Calu3 (cell line): ENCODE measurements at regions not wholly inside any gene's neighbourhood (a gene's known extent, or its start where the extent isn't known, plus 50 kb on each side); places are given as distances from the start of the nearest gene placed in this dataset.

Experiments used
- BruUV-seq: library from RNA; stranded (reverse); fragments of 400-500 nt; replicated peaks from 2 replicates; lab custom pipeline; 2021; lab: Mats Ljungman, UMichigan
- CTCF ChIA-PET: fragments of 300-600 bp; sonication (Branson Sonifier 250); formaldehyde crosslinking; loops from one replicate; lab custom pipeline; 2022; ENCODE audit warnings: antibody characterized with exemption; lab: Charles Lee
- DNase-seq: peaks from one replicate; pipeline ENCODE4 v3.0.0; 2022
- H3K27ac Mint-ChIP-seq: one replicate; pipeline ENCODE4 v1.8.0; 2022; ENCODE audit warnings: mixed read lengths; ENCODE audit not compliant: unreplicated experiment
- H3K27me3 Mint-ChIP-seq: one replicate; pipeline ENCODE4 v1.8.0; 2022; ENCODE audit warnings: mixed read lengths; ENCODE audit not compliant: unreplicated experiment
- H3K36me3 Mint-ChIP-seq: one replicate; pipeline ENCODE4 v1.8.0; 2022; ENCODE audit warnings: mild to moderate bottlenecking, moderate library complexity, mixed read lengths; ENCODE audit not compliant: insufficient read depth, unreplicated experiment
- H3K4me1 Mint-ChIP-seq: one replicate; pipeline ENCODE4 v1.8.0; 2022; ENCODE audit warnings: mild to moderate bottlenecking, low read depth, mixed read lengths; ENCODE audit not compliant: unreplicated experiment
- H3K4me3 Mint-ChIP-seq: one replicate; pipeline ENCODE4 v1.8.0; 2022; ENCODE audit warnings: mild to moderate bottlenecking, low read depth, moderate library complexity, mixed read lengths; ENCODE audit not compliant: unreplicated experiment
- H3K9me3 Mint-ChIP-seq: one replicate; pipeline ENCODE4 v1.8.0; 2022; ENCODE audit warnings: low read depth, mixed read lengths; ENCODE audit not compliant: unreplicated experiment
- intact Hi-C: fragments of 100-400 bp; cut with micrococcal nuclease; formaldehyde crosslinking; loops from one replicate; pipeline ENCODE4 v1.10.0; 2022; ENCODE audit not compliant: unreplicated experiment
- TF ChIP-seq, protein P1 (sequence below): fragments of 200-600 bp; IDR thresholded peaks from one replicate; pipeline ENCODE4 v1.8.0; 2022; ENCODE audit warnings: antibody characterized with exemption; ENCODE audit not compliant: unreplicated experiment

DNA sequence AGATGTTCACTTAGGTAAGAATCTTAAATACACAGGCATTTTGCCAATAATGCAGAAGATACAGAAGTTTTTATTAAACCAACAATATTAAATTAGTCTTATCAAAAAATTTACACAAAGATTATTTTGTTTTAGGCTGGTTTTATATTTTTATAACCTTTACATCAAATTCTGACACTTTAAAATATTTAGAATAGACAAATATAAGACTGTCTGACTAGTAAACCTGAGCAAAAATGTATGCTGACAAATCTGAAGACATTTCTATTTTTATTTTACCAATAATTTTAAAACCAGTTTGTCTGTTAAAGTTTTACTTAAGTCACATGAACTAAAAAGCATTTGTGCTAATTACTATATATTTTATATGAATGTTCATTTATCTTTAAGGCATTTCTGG is 72.1 kb upstream of the ZNF236 start:
- intact Hi-C loops, result no loop called here
- BruUV-seq, result no TSS peak
- CTCF ChIA-PET, result no interaction called here
- TF ChIP-seq, protein P1, sequence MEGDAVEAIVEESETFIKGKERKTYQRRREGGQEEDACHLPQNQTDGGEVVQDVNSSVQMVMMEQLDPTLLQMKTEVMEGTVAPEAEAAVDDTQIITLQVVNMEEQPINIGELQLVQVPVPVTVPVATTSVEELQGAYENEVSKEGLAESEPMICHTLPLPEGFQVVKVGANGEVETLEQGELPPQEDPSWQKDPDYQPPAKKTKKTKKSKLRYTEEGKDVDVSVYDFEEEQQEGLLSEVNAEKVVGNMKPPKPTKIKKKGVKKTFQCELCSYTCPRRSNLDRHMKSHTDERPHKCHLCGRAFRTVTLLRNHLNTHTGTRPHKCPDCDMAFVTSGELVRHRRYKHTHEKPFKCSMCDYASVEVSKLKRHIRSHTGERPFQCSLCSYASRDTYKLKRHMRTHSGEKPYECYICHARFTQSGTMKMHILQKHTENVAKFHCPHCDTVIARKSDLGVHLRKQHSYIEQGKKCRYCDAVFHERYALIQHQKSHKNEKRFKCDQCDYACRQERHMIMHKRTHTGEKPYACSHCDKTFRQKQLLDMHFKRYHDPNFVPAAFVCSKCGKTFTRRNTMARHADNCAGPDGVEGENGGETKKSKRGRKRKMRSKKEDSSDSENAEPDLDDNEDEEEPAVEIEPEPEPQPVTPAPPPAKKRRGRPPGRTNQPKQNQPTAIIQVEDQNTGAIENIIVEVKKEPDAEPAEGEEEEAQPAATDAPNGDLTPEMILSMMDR, result no peak
- no peaks in the 10 kb centered on the region for H3K4me1 Mint-ChIP-seq
- no peaks in the 10 kb centered on the region for H3K36me3 Mint-ChIP-seq
- no peak overlapping the region for H3K27ac Mint-ChIP-seq
- DNase-seq, result no peak
- H3K9me3 Mint-ChIP-seq, result peaks cover 3% of the 10 kb centered on the region
- H3K4me3 Mint-ChIP-seq, result no peak overlapping the region
- H3K27me3 Mint-ChIP-seq, result no peaks in the 10 kb centered on the region

DNA sequence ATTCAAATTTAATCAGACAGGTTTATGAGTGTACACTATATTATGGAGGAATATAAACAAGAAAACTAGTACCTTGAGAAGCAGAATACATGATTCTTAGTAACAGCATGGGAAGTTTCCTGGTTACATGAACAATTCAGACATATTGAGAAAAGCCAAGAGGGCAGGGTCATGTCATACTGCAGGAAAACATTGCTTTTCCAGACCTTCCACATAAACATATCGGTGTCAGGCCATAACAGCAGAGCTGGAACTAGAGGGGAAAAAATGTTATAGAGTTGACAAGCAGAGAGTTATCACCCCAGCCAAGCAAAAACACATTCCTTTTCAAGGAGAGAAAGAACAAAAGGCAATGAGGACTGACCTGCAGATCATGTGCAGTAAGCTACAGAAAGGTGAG is 74.7 kb upstream of the ZNF236 start:
- Mint-ChIP-seq H3K27me3 (no peaks in the 10 kb centered on the region), H3K27ac (no peak overlapping the region), H3K36me3 (no peaks in the 10 kb centered on the region), H3K4me1 (no peaks in the 10 kb centered on the region), H3K4me3 (no peak overlapping the region), H3K9me3 (peaks cover 3% of the 10 kb centered on the region)
- TF ChIP-seq, protein P1, result no peak
- DNase-seq, result no peak
- CTCF ChIA-PET, result no interaction called here
- no TSS peak for BruUV-seq
- intact Hi-C loops, result no loop called here

DNA sequence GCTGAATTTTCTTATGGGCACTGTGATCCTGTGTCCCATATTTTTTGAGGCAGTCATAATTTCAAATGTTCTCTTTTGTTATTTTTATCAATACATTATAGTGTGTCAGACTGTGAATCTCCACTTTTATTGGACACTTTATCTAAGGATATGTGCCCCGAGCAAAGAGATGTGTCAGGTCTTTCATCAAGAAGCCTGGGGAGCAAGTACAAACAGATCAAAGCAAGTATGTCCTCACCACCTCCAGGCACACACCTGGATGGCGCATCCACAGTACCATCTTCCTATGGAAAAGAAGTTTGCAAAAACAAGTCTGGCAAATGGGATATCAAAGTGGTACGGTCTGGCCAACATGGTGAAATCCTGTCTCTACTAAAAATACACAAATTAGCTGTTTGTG is 81.0 kb upstream of the ZNF236 start:
- no peak for DNase-seq
- BruUV-seq, result no TSS peak
- Mint-ChIP-seq H3K4me3 (no peak overlapping the region), H3K9me3 (peaks cover 4% of the 10 kb centered on the region), H3K4me1 (peaks cover 14% of the 10 kb centered on the region), H3K36me3 (no peaks in the 10 kb centered on the region), H3K27me3 (peaks cover 26% of the 10 kb centered on the region), H3K27ac (no peak overlapping the region)
- TF ChIP-seq, protein P1, result no peak
- CTCF ChIA-PET, result no interaction called here
- intact Hi-C loops, result no loop called here

DNA sequence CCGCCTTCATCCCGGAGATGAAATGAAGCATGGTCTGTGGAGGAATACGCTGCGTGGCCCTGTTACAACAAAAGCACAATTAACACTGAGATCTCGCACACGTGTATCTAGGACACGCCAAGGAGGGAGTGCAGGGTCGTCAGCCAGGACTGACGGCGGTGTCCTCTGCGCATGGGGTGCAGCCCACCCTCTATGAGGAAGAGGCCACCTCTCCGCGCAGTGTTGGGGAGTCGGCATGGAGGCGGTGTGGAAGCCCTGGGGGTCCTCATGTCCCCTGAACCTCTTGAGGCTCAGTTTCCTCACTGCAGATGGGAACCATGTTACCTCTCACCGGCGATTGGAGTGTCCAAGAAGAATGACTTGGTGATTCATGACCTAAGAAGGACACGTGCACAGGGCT is 86.0 kb upstream of the ZNF236 start:
- no peak for DNase-seq
- peaks cover 4% of the 10 kb centered on the region for H3K9me3 Mint-ChIP-seq
- H3K27me3 Mint-ChIP-seq, result peaks cover 39% of the 10 kb centered on the region
- H3K36me3 Mint-ChIP-seq, result no peaks in the 10 kb centered on the region
- BruUV-seq, result no TSS peak
- CTCF ChIA-PET, result no interaction called here
- H3K4me1 Mint-ChIP-seq, result peaks cover 14% of the 10 kb centered on the region
- TF ChIP-seq, protein P1, result no peak
- no peak overlapping the region for H3K27ac Mint-ChIP-seq
- intact Hi-C loops, result no loop called here
- no peak overlapping the region for H3K4me3 Mint-ChIP-seq
